Endothelial cell of hepatic sinusoid (primary cell): ENCODE measurements at regions not wholly inside any gene's neighbourhood (a gene's known extent, or its start where the extent isn't known, plus 50 kb on each side); places are given as distances from the start of the nearest gene placed in this dataset.
"Not testable (repeated sequence)": the region's sequence is repeated elsewhere in the genome, so short reads cannot be mapped to it uniquely, and the experiment has no call there.

Source experiments
- in situ Hi-C: cut with HindIII; loops from 2 replicates; pipeline ENCODE4 v1.10.0; 2017; ENCODE audit warnings: low sequenced_read_pairs

- in situ Hi-C loops, result no loop called here
Observed at GRCh38 chr5:142222866-142223558, 101.8 kb downstream of the SPRY4 start.

- in situ Hi-C loops, result no loop called here
Observed at GRCh38 chr5:142222225-142222865, 102.5 kb downstream of the SPRY4 start.

GRCh38 chr5:142221091-142221860, 103.5 kb downstream of the SPRY4 start:
- in situ Hi-C loops, result no loop called here

GRCh38 chr5:142219146-142219545, 105.7 kb downstream of the SPRY4 start:
- in situ Hi-C loops, result loop anchor here (5.0 kb wide), 1 partner anchor 43 kb away; no protein-coding TSS in a partner anchor

GRCh38 chr5:142216931-142217330, 107.9 kb downstream of the SPRY4 start:
- in situ Hi-C loops, result loop anchor here (5.0 kb wide), 1 partner anchor 45 kb away; no protein-coding TSS in a partner anchor

GRCh38 chr5:142215915-142216681, 107.5 kb downstream of the NDFIP1 start:
- in situ Hi-C loops, result loop anchor here (5.0 kb wide), 1 partner anchor 46 kb away; no protein-coding TSS in a partner anchor

- in situ Hi-C loops, result no loop called here
Observed at GRCh38 chr5:142213077-142213476, 104.5 kb downstream of the NDFIP1 start.

GRCh38 chr5:142211918-142212317, 103.3 kb downstream of the NDFIP1 start:
- in situ Hi-C loops, result no loop called here

GRCh38 chr5:142210864-142211412, 102.4 kb downstream of the NDFIP1 start:
- in situ Hi-C loops, result no loop called here

GRCh38 chr5:142210011-142210410, 101.4 kb downstream of the NDFIP1 start:
- in situ Hi-C loops, result no loop called here

GRCh38 chr5:142208777-142209312, 100.3 kb downstream of the NDFIP1 start:
- in situ Hi-C loops, result no loop called here

GRCh38 chr5:142208244-142208643, 99.7 kb downstream of the NDFIP1 start:
- in situ Hi-C loops, result not testable (repeated sequence)

GRCh38 chr5:142206801-142207200, 98.2 kb downstream of the NDFIP1 start:
- in situ Hi-C loops, result no loop called here

- in situ Hi-C loops, result no loop called here
Observed at GRCh38 chr5:142204219-142204618, 95.6 kb downstream of the NDFIP1 start.
